H9 (cell line): ENCODE measurements at regions not wholly inside any gene's neighbourhood (a gene's known extent, or its start where the extent isn't known, plus 50 kb on each side); places are given as distances from the start of the nearest gene placed in this dataset.

Experiments used
- DNase-seq: peaks from one replicate; pipeline ENCODE4 v3.0.0-alpha.2; 2017
- H2AFZ ChIP-seq: one replicate; pipeline ENCODE4 v1.6.1; 2013; ENCODE audit warnings: mild to moderate bottlenecking, low read length, control low read depth, moderate library complexity
- H2AK5ac ChIP-seq: 2 replicates; pipeline ENCODE4 v1.6.1; 2013; ENCODE audit warnings: low read length, control low read depth, mixed read lengths; ENCODE audit not compliant: insufficient read length
- H2BK120ac ChIP-seq: one replicate; pipeline ENCODE4 v1.6.1; 2013; ENCODE audit warnings: low read depth, mild to moderate bottlenecking, low read length, control low read depth, inconsistent platforms; ENCODE audit not compliant: poor library complexity, severe bottlenecking
- H2BK12ac ChIP-seq: 2 replicates; pipeline ENCODE4 v1.6.1; 2013; ENCODE audit warnings: low read length, control low read depth, mixed read lengths, low read depth; ENCODE audit not compliant: insufficient read length
- H2BK15ac ChIP-seq: 2 replicates; pipeline ENCODE4 v1.6.1; 2013; ENCODE audit warnings: low read depth, low read length, control low read depth
- H2BK20ac ChIP-seq: one replicate; pipeline ENCODE4 v1.6.1; 2013; ENCODE audit warnings: low read depth, mild to moderate bottlenecking, low read length, control low read depth, inconsistent platforms; ENCODE audit not compliant: poor library complexity, severe bottlenecking
- H2BK5ac ChIP-seq: 2 replicates; pipeline ENCODE4 v1.6.1; 2013; ENCODE audit warnings: low read length, control low read depth, mixed read lengths; ENCODE audit not compliant: insufficient read length
- H3K14ac ChIP-seq: 2 replicates; pipeline ENCODE4 v1.6.1; 2013; ENCODE audit warnings: low read length, control low read depth; ENCODE audit not compliant: insufficient read depth
- H3K18ac ChIP-seq: 2 replicates; pipeline ENCODE4 v1.6.1; 2013; ENCODE audit warnings: low read depth, mild to moderate bottlenecking, mixed read lengths, low read length, control low read depth; ENCODE audit not compliant: insufficient read length
- H3K23ac ChIP-seq: 2 replicates; pipeline ENCODE4 v1.6.1; 2013; ENCODE audit warnings: low read length, control low read depth, mixed read lengths, low read depth; ENCODE audit not compliant: insufficient read length
- H3K23me2 ChIP-seq: 2 replicates; pipeline ENCODE4 v1.6.1; 2013; ENCODE audit warnings: low read depth, mild to moderate bottlenecking, mixed read lengths, low read length, control low read depth; ENCODE audit not compliant: insufficient read length, poor library complexity, severe bottlenecking
- H3K27ac ChIP-seq: 2 replicates; pipeline ENCODE4 v1.5.1; 2013; ENCODE audit warnings: low read length, control low read depth, mixed read lengths, low read depth; ENCODE audit not compliant: insufficient read length
- H3K27me3 ChIP-seq: 2 replicates; pipeline ENCODE4 v1.6.1; 2013; ENCODE audit warnings: low read length, control low read depth, inconsistent platforms; ENCODE audit not compliant: insufficient read depth
- H3K4ac ChIP-seq: 2 replicates; pipeline ENCODE4 v1.6.1; 2013; ENCODE audit warnings: low read depth, mild to moderate bottlenecking, control low read depth, inconsistent platforms, low read length, moderate library complexity
- H3K4me1 ChIP-seq: 2 replicates; pipeline ENCODE4 v1.6.1; 2013; ENCODE audit warnings: low read length, control low read depth, inconsistent platforms; ENCODE audit not compliant: insufficient read depth
- H3K4me2 ChIP-seq: 2 replicates; pipeline ENCODE4 v1.6.1; 2013; ENCODE audit warnings: low read length, control low read depth, mixed read lengths; ENCODE audit not compliant: insufficient read length, insufficient read depth
- H3K56ac ChIP-seq: 2 replicates; pipeline ENCODE4 v1.6.1; 2013; ENCODE audit warnings: low read depth, mild to moderate bottlenecking, mixed read lengths, low read length, control low read depth; ENCODE audit not compliant: insufficient read length
- H3K79me1 ChIP-seq: 2 replicates; pipeline ENCODE4 v1.6.1; 2013; ENCODE audit warnings: low read depth, mild to moderate bottlenecking, moderate library complexity, low read length, control low read depth, inconsistent platforms; ENCODE audit not compliant: insufficient read depth, poor library complexity, severe bottlenecking
- H3K79me2 ChIP-seq: 2 replicates; pipeline ENCODE4 v1.6.1; 2013; ENCODE audit warnings: low read length, control low read depth, inconsistent platforms; ENCODE audit not compliant: insufficient read depth
- H3K9ac ChIP-seq: 2 replicates; pipeline ENCODE4 v1.6.1; 2013; ENCODE audit warnings: low read length, control low read depth, mixed read lengths; ENCODE audit not compliant: insufficient read length; ENCODE audit errors: extremely low read depth
- H3K9me3 ChIP-seq: one replicate; pipeline ENCODE4 v1.6.1; 2013; ENCODE audit warnings: low read depth, low read length, inconsistent platforms; ENCODE audit not compliant: control insufficient read depth
- H3T11ph ChIP-seq: one replicate; pipeline ENCODE4 v1.6.1; 2013; ENCODE audit warnings: mild to moderate bottlenecking, low read length, control low read depth, inconsistent platforms
- H4K20me1 ChIP-seq: one replicate; pipeline ENCODE4 v1.6.1; 2013; ENCODE audit not compliant: control insufficient read depth, insufficient read length, insufficient read depth
- H4K5ac ChIP-seq: 2 replicates; pipeline ENCODE4 v1.6.1; 2013; ENCODE audit warnings: low read depth, mild to moderate bottlenecking, mixed read lengths, low read length, control low read depth; ENCODE audit not compliant: insufficient read length
- H4K8ac ChIP-seq: replicated peaks from 2 replicates; pipeline ENCODE4 v1.6.1; 2013; ENCODE audit warnings: low read length, control low read depth, mixed read lengths, low read depth; ENCODE audit not compliant: insufficient read length
- H4K91ac ChIP-seq: 2 replicates; pipeline ENCODE4 v1.6.1; 2013; ENCODE audit warnings: low read depth, mild to moderate bottlenecking, moderate library complexity, mixed read lengths, low read length, control low read depth; ENCODE audit not compliant: insufficient read length
- H3K27ac Mint-ChIP-seq, 3 experiments: 2 replicates in 2 of 3; 3 replicates in 1 of 3; pipeline ENCODE4 v1.8.0; 2020 to 2021; ENCODE audit warnings: mixed read lengths in 3 of 3, mild to moderate bottlenecking in 1 of 3, moderate library complexity in 1 of 3
- H3K27me3 Mint-ChIP-seq: 2 replicates; pipeline ENCODE4 v1.8.0; 2021; ENCODE audit warnings: low read depth, mild to moderate bottlenecking, moderate library complexity, mixed read lengths
- H3K36me3 Mint-ChIP-seq, 3 experiments: 2 replicates in 2 of 3; 3 replicates in 1 of 3; pipeline ENCODE4 v1.8.0; 2020 to 2021; ENCODE audit warnings: low read depth in 3 of 3, mixed read lengths in 3 of 3; ENCODE audit not compliant: insufficient read depth in 1 of 3
- H3K4me1 Mint-ChIP-seq, 2 experiments: 2 replicates each; pipeline ENCODE4 v1.8.0; 2020; ENCODE audit warnings: mixed read lengths in 2 of 2
- H3K4me3 Mint-ChIP-seq, 2 experiments: 2 replicates in 1 of 2; 3 replicates in 1 of 2; pipeline ENCODE4 v1.8.0; 2020 to 2021; ENCODE audit warnings: mild to moderate bottlenecking in 2 of 2, mixed read lengths in 2 of 2, moderate library complexity in 1 of 2
- H3K9me3 Mint-ChIP-seq, 2 experiments: 2 replicates in 1 of 2; 3 replicates in 1 of 2; pipeline ENCODE4 v1.8.0; 2020; ENCODE audit warnings: mild to moderate bottlenecking in 2 of 2, mixed read lengths in 2 of 2, moderate library complexity in 1 of 2
- CTCF ChIP-seq: fragments of 200-600 bp; sonication (generic); conservative IDR thresholded peaks from 3 replicates; pipeline ENCODE4 v1.8.0; 2021; ENCODE audit warnings: antibody characterized with exemption, mild to moderate bottlenecking
- WGBS: extraction: QIAGEN DNeasy Blood & Tissue Kit; methylation state at CpG from one replicate; pipeline ENCODE4 v1.1.7; 2013; ENCODE audit warnings: missing lambda C conversion rate, low lambda C conversion rate, mixed read lengths; ENCODE audit not compliant: insufficient read length; ENCODE audit errors: extremely low coverage; 5-methylcytosine and 5-hydroxymethylcytosine counted together

- Histone ChIP-seq H3K9me3 (no peaks in the 10 kb centered on the region), H3K23ac (no peak overlapping the region), H3K14ac (no peak overlapping the region), H3K4me1 (no peaks in the 10 kb centered on the region), H4K20me1 (no peaks in the 10 kb centered on the region), H3K27ac (no peak overlapping the region), H4K8ac (no peak overlapping the region), H3K4me2 (no peak overlapping the region), H3K56ac (no peak overlapping the region), H4K5ac (no peak overlapping the region), H3K79me2 (no peaks in the 10 kb centered on the region), H2AK5ac (no peak overlapping the region), H2AFZ (no peak overlapping the region), H3K23me2 (no peaks in the 10 kb centered on the region), H3T11ph (no peak overlapping the region), H4K91ac (no peak overlapping the region), H2BK120ac (no peak overlapping the region), H3K4ac (no peak overlapping the region), H2BK5ac (no peak overlapping the region), H2BK12ac (no peak overlapping the region), H3K79me1 (no peaks in the 10 kb centered on the region), H3K18ac (no peak overlapping the region), H2BK20ac (no peak overlapping the region), H3K9ac (no peak overlapping the region), H2BK15ac (no peak overlapping the region), H3K27me3 (no peaks in the 10 kb centered on the region)
- H3K27ac Mint-ChIP-seq = no peak overlapping the region; a peak in 2 of 7 replicates
- H3K36me3 Mint-ChIP-seq = peaks cover 0 to 4% (median 0%) of the 10 kb centered on the region in 3 experiments; a peak in 1 of 7 replicates
- peaks cover 7 to 31% of the 10 kb centered on the region in 2 experiments for H3K4me1 Mint-ChIP-seq
- no peak for TF ChIP-seq CTCF
- no peak for DNase-seq
- no peaks in the 10 kb centered on the region; the same call in 1 of the 2 replicates for H3K27me3 Mint-ChIP-seq
- H3K9me3 Mint-ChIP-seq = peaks cover 3 to 4% of the 10 kb centered on the region in 2 experiments; a peak in 3 of 5 replicates
- H3K4me3 Mint-ChIP-seq = no peak overlapping the region
- WGBS = no CpG with 5 or more reads among the region's 5 CpGs
These were observed 137.9 kb upstream of the CAMK1G start for GRCh38 chr1:209445576-209445975.
